Esophagus squamous epithelium (tissue), 5 donors: ENCODE measurements at regions not wholly inside any gene's neighbourhood (a gene's known extent, or its start where the extent isn't known, plus 50 kb on each side); places are given as distances from the start of the nearest gene placed in this dataset.
"Not testable (repeated sequence)": the region's sequence is repeated elsewhere in the genome, so short reads cannot be mapped to it uniquely, and the experiment has no call there.

Source experiments
- DNase-seq: peaks from one replicate; lab custom pipeline; 2025; lab: John Stamatoyannopoulos, UW
- H3K27ac ChIP-seq, 4 donors: fragments of 200-600 bp; sonication (generic); one replicate each; pipeline ENCODE4 v1.5.1; 2016 to 2019; ENCODE audit warnings: mild to moderate bottlenecking in 1 of 4
- H3K27me3 ChIP-seq, 4 donors: fragments of 200-600 bp; sonication (generic); 1 replicate in 3 of 4; 2 replicates in 1 of 4; pipeline versions ENCODE4 v1.5.1 to v1.6.0; 2017 to 2021; ENCODE audit warnings: antibody characterized with exemption in 1 of 4
- H3K36me3 ChIP-seq, 3 donors: fragments of 200-600 bp; sonication (generic); one replicate each; pipeline ENCODE4 v1.5.1; 2016 to 2019
- H3K4me1 ChIP-seq, 3 donors: fragments of 200-600 bp; sonication (generic); one replicate each; pipeline ENCODE4 v1.5.1; 2017 to 2019
- H3K4me3 ChIP-seq, 4 donors: fragments of 200-600 bp; sonication (generic); 1 replicate in 3 of 4; 2 replicates in 1 of 4; pipeline ENCODE4 v1.5.1; 2016 to 2019; ENCODE audit warnings: mild to moderate bottlenecking in 2 of 4, moderate library complexity in 1 of 4
- H3K9me3 ChIP-seq, 3 donors: fragments of 200-600 bp; sonication (generic); one replicate each; pipeline ENCODE4 v1.5.1; 2016 to 2019
- CTCF ChIP-seq, 6 experiments: fragments of 450-650 bp in 4 of 6; fragments of 200-600 bp in 2 of 6; sonication (generic) in 2 of 6; IDR thresholded peaks; one replicate each; pipeline ENCODE4 v1.5.1; 2016 to 2019; ENCODE audit warnings: antibody characterized with exemption in 6 of 6, mild to moderate bottlenecking in 4 of 6, moderate library complexity in 4 of 6
- POLR2A ChIP-seq, 4 donors: fragments of 450-650 bp; IDR thresholded peaks; one replicate each; pipeline ENCODE4 v1.6.1; 2017; ENCODE audit warnings: antibody characterized with exemption in 4 of 4, mild to moderate bottlenecking in 4 of 4, moderate library complexity in 3 of 4
- WGBS, 2 donors: methylation state at CpG; one replicate each; pipeline ENCODE4 v1.1.5; 2018; 5-methylcytosine and 5-hydroxymethylcytosine counted together
- intact Hi-C: fragments of 100-400 bp; cut with DNase I; formaldehyde crosslinking; loops from one replicate; pipeline ENCODE4 v1.15.0; 2022
- donor health status: DM: yes; HTN: yes; CAD: no.

- TF ChIP-seq POLR2A (IDR thresholded peaks at IDR 0.05) (no peak), CTCF (IDR thresholded peaks at IDR 0.05) (no peak)
- WGBS, 2 donors: no CpG with 5 or more reads among the region's 79 CpGs
- no peak for DNase-seq
- Histone ChIP-seq H3K36me3 (no peaks in the 10 kb centered on the region), H3K4me3 (no peak overlapping the region), H3K27me3 (no peaks in the 10 kb centered on the region), H3K4me1 (no peaks in the 10 kb centered on the region), H3K9me3 (peaks cover 0 to 77% (median 15%) of the 10 kb centered on the region in 3 donors), H3K27ac (no peak overlapping the region)
- intact Hi-C loops: no loop called here
Observed at GRCh38 chr19:22517496-22518411, 95.6 kb upstream of the ZNF98 start.

- H3K4me3 ChIP-seq: no peak overlapping the region
- no peak for DNase-seq
- H3K4me1 ChIP-seq: no peaks in the 10 kb centered on the region
- peaks cover 0 to 93% (median 15%) of the 10 kb centered on the region in 3 donors for H3K9me3 ChIP-seq
- intact Hi-C loops: no loop called here
- TF ChIP-seq CTCF (IDR thresholded peaks at IDR 0.05) (no peak), POLR2A (IDR thresholded peaks at IDR 0.05) (no peak)
- no peaks in the 10 kb centered on the region for H3K36me3 ChIP-seq
- 53 to 69% methylated on average over 4 of the region's 4 CpGs for WGBS, 2 donors
- no peaks in the 10 kb centered on the region for H3K27me3 ChIP-seq
- H3K27ac ChIP-seq: no peak overlapping the region
Observed at GRCh38 chr19:22515435-22515834, 93.3 kb upstream of the ZNF98 start.

GRCh38 chr19:22503524-22503923 is 81.4 kb upstream of the ZNF98 start:
- intact Hi-C loops: no loop called here
- TF ChIP-seq CTCF (IDR thresholded peaks at IDR 0.05) (no peak), POLR2A (IDR thresholded peaks at IDR 0.05) (no peak)
- Histone ChIP-seq H3K36me3 (no peaks in the 10 kb centered on the region), H3K9me3 (peaks cover 0 to 92% (median 31%) of the 10 kb centered on the region in 3 donors), H3K4me3 (no peak overlapping the region), H3K27me3 (no peaks in the 10 kb centered on the region), H3K27ac (no peak overlapping the region), H3K4me1 (no peaks in the 10 kb centered on the region)
- no peak for DNase-seq
- WGBS, 2 donors: 69 to 80% methylated on average over 2 of the region's 2 CpGs

- Histone ChIP-seq H3K36me3 (no peaks in the 10 kb centered on the region), H3K27ac (no peak overlapping the region), H3K27me3 (no peaks in the 10 kb centered on the region), H3K4me1 (no peaks in the 10 kb centered on the region), H3K9me3 (peaks cover 0 to 92% (median 31%) of the 10 kb centered on the region in 3 donors), H3K4me3 (no peak overlapping the region)
- intact Hi-C loops: no loop called here
- no peak for DNase-seq
- 66 to 70% methylated on average over 3 of the region's 3 CpGs for WGBS, 2 donors
- TF ChIP-seq CTCF (IDR thresholded peaks at IDR 0.05) (no peak), POLR2A (IDR thresholded peaks at IDR 0.05) (no peak)
Observed at GRCh38 chr19:22502766-22503165, 80.6 kb upstream of the ZNF98 start.

- WGBS, 2 donors: 80 to 83% methylated on average over 2 to 8 of the region's 34 CpGs
- H3K27me3 ChIP-seq, H3K36me3 ChIP-seq, DNase-seq, H3K27ac ChIP-seq, H3K4me1 ChIP-seq, H3K4me3 ChIP-seq, intact Hi-C loops: not testable (repeated sequence)
- peaks cover 0 to 89% (median 18%) of the 10 kb centered on the region in 3 donors for H3K9me3 ChIP-seq
Observed at GRCh38 chr19:22498831-22499430, 76.8 kb upstream of the ZNF98 start.
